GM19438 (cell line): ENCODE measurements at regions not wholly inside any gene's neighbourhood (a gene's known extent, or its start where the extent isn't known, plus 50 kb on each side); places are given as distances from the start of the nearest gene placed in this dataset.
"Not testable (repeated sequence)": the region's sequence is repeated elsewhere in the genome, so short reads cannot be mapped to it uniquely, and the experiment has no call there.

Experiments
- ATAC-seq: cut with Tn5 transposase; IDR thresholded peaks from one replicate; pipeline ENCODE4 v1.9.1; 2021; ENCODE audit warnings: low read depth; ENCODE audit not compliant: unreplicated experiment

DNA sequence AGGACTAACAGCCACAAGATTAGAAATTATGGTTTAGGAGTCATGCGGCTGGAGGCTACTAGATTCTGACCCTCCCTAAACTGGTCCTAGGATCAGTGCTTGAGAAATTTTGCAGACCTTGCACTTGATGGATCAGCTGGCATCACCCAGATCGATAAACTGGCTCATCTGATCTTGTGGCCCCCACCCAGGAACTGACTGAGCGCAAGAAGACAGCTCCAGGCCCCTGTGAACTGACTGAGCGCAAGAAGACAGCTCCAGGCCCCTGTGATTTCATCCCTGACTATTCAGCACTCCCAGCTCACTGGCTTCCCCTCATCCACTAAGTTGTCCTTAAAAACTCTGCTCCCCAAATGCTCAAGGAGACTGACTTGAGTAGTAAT lies 67.8 kb downstream of the MRPL36 start:
- ATAC-seq, result not testable (repeated sequence)

- no peak for ATAC-seq
These were observed 68.5 kb downstream of the MRPL36 start for GRCh38 chr5:1731091-1731639.

- ATAC-seq, result no peak
These were observed 69.2 kb downstream of the MRPL36 start for GRCh38 chr5:1730487-1730847.

DNA sequence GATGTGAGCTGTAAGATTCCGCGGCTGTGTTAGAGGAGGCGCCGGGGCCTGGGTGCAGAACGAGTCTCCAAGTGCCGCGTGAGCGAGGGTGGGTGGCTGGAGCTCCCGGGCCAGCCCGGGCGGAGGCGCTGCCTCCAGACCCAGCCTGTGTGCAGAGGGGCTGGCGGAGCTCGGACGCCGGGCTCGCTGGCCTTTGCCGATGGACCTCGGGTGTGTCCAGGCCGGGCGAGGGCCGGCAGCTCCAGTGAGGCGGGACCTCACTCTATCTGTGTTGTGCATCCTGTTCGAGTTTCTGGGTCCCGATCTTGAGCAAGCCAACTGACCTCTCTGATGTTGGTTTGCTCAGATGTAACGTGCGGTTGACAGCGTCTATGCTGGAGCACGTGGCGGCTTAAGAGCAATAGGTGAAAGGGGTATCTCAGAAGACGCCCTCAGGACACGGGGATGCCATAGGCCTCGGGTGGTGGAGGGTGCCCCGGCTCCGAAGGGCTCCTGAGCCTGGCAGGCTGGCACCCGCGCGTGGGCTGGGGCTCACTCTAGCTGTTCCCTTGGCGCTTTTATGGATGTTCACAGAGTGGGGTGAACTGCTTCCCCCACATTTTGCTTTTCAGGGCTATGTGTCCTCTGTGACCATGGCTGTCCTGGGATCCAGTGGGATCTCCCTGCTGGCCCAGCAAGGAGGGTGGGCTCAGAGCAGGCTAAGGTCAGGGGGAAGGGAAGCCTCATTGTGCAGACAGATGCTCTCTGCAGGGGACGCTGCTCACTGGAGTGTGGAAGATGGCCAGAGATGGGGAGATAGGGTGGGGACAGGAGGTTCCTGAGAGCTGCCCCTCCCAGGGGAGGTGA lies 69.8 kb downstream of the MRPL36 start:
- ATAC-seq, result no peak

- ATAC-seq, result no peak
These were observed 70.8 kb downstream of the MRPL36 start for GRCh38 chr5:1728846-1729245.

DNA sequence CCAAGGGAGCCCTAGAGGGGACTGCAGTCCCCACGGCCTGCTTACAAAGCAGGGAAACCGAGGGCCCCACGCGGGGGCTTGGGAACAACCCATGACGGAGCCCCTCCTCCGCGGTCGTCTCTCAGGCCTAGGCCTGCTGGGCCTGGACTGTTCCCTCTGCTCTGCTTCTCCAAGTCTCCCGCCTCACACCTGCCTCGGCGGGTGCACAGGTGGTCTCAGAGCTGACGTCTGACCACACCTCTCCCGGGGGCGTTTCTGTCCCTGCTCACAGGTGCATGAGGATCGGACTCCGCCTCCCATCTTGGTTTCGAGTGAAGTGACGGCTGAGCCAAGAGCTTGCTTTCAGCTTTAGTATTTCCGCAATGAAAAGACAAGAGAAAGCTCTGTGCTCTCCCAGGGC lies 72.1 kb downstream of the MRPL36 start:
- no peak for ATAC-seq

GRCh38 chr5:1726956-1727355 lies 72.7 kb downstream of the MRPL36 start:
- no peak for ATAC-seq

DNA sequence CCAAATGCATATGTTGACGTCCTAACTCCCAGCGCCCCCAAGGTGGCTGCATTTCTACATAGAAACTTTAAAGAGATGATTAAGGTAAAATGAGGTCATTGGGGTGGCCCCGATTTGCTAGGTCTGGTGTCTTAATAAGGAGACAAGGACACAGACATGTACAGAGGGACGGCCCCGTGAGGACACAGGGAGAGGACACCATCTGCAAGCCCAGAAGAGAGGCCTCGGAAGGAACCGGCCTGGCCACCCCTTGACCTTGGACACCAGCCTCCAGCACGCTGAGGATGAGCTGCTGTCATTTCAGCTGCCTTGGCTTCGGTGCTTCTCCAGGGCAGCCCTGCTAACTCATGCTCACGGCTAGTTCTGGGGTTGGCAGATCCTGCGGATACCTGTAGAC lies 73.2 kb downstream of the MRPL36 start:
- no peak for ATAC-seq

DNA sequence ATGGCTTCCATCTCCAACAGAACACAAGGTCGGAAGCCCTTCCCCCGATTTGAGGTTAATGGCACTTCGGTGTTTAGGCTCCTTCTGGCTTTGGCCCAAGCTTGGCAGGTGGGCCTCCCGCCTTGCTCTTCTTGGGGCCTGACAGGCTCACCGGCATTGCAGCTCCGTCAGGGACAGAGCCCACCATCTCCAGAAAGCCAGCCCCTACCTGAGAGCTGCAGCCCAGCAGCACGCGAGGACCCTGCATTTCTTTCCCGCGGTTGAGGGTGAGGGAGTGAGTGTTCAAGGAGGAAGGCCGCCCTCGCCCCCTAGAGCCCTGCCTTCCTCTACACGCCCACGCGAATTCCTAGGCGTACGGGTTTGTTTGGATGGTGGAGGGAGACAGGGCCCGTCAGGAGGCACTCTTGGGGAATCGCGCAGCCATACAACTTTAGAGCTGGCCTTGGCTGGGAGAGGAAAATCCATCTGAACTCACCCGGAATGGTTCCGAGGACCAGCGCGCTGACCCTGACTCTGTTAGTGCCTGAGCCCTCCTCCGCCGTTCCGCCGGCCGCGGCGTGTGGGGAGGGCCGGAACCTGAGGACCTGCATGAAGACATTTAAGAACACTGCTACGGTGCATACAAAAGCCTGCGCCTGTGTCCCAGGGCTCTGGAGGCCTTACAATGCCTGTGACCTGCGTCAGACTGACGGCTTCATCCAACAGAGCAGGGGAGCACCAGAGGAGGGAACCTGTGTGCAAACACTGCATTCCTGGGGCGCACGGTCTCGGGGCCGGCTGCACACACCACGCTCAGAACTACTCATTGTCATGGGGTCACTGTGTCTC lies 73.8 kb downstream of the MRPL36 start:
- ATAC-seq, result no peak

DNA sequence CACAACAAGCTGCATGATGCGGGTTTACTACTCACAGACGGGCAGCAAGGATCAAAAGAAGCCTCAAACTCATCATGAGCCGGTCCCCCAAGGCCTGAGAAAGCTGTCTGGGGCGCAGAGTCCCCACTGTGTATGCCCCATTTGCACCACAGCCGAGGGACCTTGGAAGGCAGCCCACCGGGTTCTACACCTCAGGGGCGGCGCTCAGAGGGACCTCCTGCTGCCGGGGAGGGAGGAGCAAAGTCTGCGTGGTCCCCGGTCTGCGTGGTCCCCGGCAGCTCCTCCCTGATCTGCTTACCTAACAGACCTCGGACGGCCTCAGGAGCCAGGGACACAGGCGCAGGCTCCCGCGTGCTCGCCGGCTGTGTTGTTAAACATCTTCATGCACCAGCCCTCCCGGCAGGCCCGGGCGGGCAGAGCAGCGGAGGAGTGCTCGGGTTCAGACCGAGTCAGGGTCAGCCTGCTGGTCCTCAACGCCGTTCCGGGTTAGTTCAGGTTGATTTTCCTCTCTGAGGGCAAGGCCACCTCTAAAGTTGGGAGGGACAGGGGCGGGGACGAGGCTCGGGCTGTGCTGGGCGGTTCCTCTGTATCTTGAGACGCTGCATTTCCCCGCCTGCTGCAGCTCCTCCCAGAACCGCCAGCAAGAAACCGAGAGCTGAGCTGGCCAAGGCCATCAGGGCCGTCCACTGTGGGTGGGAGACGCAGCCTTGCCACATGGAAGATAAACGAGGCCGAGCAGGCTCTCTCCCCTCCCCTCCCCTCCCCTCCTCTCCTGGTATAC lies 74.6 kb downstream of the MRPL36 start:
- no peak for ATAC-seq

DNA sequence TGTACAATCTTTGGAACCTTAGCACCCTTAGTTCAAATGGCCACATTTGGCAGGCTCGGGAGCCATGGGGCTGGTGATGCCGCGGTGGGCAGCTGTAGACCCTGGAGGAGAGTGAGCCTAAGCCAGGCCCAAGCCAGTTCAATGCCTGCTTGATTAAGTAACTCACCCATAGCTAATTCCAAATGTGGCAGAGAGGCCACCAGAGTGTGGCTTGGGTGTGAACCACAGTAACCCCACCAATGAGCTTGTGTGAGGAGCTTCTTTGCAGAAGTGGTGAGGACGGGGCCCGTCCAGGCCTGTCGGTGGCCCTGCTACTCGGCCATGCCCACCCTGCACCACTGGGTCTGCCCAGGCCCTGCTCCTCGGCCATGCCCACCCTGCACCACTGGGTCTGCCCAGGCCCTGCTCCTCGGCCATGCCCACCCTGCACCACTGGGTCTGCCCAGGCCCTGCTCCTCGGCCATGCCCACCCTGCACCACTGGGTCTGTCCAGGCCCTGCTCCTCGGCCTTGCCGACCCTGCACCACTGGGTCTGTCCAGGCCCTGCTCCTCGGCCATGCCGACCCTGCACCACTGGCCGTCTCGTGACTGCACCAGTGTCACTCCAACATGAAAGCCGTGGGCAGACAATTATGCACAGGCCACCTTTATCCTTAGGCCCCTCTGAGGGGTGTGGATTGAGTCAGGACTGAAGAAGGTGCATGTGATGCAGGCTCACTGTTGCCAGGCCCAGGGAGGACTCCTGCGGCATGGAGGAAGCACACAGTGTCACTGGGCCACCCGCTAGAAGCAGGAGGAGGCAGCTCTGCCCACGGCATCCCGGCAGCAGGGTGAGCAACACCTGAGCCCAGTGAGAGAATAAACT lies 75.4 kb downstream of the MRPL36 start:
- no peak for ATAC-seq

DNA sequence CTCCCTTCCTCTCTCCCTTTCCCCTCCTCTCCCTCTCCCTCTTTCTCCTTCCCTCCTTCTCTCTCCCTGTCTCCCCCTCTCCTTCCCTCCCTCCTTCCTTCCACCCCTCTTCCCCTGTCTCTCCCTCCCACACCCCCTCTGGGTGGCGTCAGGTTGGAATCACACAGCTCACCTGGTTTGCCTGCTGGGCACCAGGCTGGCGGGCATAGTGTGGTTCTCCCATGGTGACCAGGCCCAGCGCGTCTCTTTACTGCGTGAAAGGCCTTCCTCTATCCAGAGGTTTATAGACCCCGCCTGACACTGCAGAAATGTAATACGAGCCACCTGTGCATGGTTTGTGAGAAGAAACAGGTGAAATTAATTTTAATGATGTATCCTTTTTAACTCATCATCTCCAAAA lies 76.2 kb downstream of the MRPL36 start:
- no peak for ATAC-seq

GRCh38 chr5:1722877-1723276 lies 76.8 kb downstream of the MRPL36 start:
- no peak for ATAC-seq

GRCh38 chr5:1720396-1721110 lies 79.1 kb downstream of the MRPL36 start:
- ATAC-seq, result no peak

DNA sequence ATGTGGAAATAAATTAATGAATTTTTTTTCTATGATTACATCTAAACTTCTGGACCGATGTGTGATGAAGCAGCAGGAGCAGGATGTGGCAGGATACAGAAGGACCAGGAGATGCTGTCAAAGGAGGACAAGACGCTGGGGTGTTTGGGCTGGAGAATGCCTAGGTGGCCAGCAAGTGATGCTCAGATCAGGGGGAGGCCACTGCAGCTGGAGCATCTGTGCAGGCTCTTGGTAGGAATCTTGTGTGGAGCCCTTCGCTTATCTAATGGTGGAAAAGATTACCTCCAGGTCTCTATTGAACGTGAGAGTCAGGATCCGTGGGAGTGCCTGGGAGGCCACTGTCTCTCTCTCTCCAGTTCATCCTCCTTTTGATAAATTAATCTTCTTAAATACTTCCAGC lies 79.8 kb downstream of the MRPL36 start:
- no peak for ATAC-seq

DNA sequence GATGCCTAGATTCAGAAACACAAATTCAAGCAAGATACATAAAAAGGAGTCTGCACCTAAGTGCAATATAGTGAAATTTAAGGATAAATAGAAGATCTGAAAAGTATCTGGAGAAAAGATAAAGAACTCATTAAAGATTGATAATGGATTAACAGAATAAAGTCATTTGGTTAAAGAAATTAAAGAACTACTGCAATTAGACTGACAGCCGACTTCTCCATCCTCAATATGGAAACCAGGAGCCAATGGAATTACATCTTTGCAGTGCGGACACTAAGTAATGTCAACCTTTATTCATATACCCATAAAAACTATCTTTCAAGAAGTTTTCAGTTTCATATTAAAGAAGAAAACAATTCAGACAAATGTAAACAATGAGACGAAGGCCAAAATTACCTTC lies 81.0 kb downstream of the MRPL36 start:
- no peak for ATAC-seq

DNA sequence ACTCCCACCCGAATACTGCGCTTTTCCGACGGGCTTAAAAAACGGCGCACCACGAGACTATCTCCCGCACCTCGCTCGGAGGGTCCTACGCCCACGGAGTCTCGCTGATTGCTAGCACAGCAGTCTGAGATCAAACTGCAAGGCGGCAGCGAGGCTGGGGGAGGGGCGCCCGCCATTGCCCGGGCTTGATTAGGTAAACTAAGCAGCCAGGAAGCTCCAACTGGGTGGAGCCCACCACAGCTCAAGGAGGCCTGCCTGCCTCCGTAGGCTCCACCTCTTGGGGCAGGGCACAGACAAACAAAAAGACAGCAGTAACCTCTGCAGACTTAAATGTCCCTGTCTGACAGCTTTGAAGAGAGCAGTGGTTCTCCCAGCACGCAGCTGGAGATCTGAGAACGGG lies 89.5 kb downstream of the MRPL36 start:
- not testable (repeated sequence) for ATAC-seq

GRCh38 chr5:1709171-1709803 lies 90.3 kb downstream of the MRPL36 start:
- ATAC-seq, result no peak

- no peak for ATAC-seq
These were observed 91.0 kb downstream of the MRPL36 start for GRCh38 chr5:1708592-1709141.
